ENCODE measurements at regions not wholly inside any gene's neighbourhood (a gene's known extent, or its start where the extent isn't known, plus 50 kb on each side); places are given as distances from the start of the nearest gene placed in this dataset.
A peak's percentile ranks its signal among the peaks of the same experiment; 100 is the strongest.

GRCh38 chr11:119896387-119897045 is 167.5 kb upstream of the NECTIN1 start:
- H3K27ac ChIP-seq, result no peak overlapping the region
- H3K27me3 ChIP-seq, result no peaks in the 10 kb centered on the region
- no peak for TF ChIP-seq POLR2A (IDR thresholded peaks at IDR 0.05)
- TF ChIP-seq, protein P1, sequence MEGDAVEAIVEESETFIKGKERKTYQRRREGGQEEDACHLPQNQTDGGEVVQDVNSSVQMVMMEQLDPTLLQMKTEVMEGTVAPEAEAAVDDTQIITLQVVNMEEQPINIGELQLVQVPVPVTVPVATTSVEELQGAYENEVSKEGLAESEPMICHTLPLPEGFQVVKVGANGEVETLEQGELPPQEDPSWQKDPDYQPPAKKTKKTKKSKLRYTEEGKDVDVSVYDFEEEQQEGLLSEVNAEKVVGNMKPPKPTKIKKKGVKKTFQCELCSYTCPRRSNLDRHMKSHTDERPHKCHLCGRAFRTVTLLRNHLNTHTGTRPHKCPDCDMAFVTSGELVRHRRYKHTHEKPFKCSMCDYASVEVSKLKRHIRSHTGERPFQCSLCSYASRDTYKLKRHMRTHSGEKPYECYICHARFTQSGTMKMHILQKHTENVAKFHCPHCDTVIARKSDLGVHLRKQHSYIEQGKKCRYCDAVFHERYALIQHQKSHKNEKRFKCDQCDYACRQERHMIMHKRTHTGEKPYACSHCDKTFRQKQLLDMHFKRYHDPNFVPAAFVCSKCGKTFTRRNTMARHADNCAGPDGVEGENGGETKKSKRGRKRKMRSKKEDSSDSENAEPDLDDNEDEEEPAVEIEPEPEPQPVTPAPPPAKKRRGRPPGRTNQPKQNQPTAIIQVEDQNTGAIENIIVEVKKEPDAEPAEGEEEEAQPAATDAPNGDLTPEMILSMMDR (IDR thresholded peaks at IDR 0.05), result no peak
- no peak overlapping the region for H3K4me3 ChIP-seq
- H3K4me1 ChIP-seq, result peaks cover 0 to 8% (median 0%) of the 10 kb centered on the region in 4 donors
- DNase-seq, result peak in 1 of 3 donors; percentile 5
- no peaks in the 10 kb centered on the region for H3K36me3 ChIP-seq
- no peaks in the 10 kb centered on the region for H3K9me3 ChIP-seq

GRCh38 chr11:119895981-119896380 is 167.0 kb upstream of the NECTIN1 start:
- no peak for TF ChIP-seq POLR2A (IDR thresholded peaks at IDR 0.05)
- TF ChIP-seq, protein P1 (IDR thresholded peaks at IDR 0.05), result no peak
- Histone ChIP-seq H3K27ac (no peak overlapping the region), H3K9me3 (no peaks in the 10 kb centered on the region), H3K27me3 (no peaks in the 10 kb centered on the region), H3K4me1 (peaks cover 0 to 8% (median 0%) of the 10 kb centered on the region in 4 donors), H3K36me3 (no peaks in the 10 kb centered on the region), H3K4me3 (no peak overlapping the region)
- DNase-seq, result no peak

DNA sequence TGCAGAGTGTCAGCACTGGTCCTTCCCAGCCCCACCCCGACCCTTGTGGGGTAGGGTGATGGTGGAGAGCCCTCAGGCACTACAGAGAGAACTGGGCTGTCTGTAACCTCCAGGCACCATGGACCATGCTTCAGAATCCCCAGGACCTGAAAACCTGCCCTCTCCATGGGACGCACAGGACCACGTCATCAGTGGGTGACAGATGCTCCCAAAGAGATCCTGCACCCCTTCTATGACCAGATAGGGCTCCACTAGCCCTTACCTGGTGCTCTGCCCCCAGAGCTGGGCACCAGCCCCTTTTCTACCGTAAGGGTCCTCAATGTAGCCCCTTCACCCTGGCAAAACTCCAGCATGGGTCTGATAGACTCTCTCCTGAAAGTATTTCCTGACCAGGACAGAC is 165.9 kb upstream of the NECTIN1 start:
- H3K9me3 ChIP-seq, result no peaks in the 10 kb centered on the region
- no peak overlapping the region for H3K4me3 ChIP-seq
- peaks cover 0 to 8% (median 0%) of the 10 kb centered on the region in 4 donors for H3K4me1 ChIP-seq
- H3K27ac ChIP-seq, result no peak overlapping the region
- no peaks in the 10 kb centered on the region for H3K27me3 ChIP-seq
- TF ChIP-seq, protein P1 (IDR thresholded peaks at IDR 0.05), result no peak
- TF ChIP-seq POLR2A (IDR thresholded peaks at IDR 0.05), result no peak
- no peaks in the 10 kb centered on the region for H3K36me3 ChIP-seq
- no peak for DNase-seq

DNA sequence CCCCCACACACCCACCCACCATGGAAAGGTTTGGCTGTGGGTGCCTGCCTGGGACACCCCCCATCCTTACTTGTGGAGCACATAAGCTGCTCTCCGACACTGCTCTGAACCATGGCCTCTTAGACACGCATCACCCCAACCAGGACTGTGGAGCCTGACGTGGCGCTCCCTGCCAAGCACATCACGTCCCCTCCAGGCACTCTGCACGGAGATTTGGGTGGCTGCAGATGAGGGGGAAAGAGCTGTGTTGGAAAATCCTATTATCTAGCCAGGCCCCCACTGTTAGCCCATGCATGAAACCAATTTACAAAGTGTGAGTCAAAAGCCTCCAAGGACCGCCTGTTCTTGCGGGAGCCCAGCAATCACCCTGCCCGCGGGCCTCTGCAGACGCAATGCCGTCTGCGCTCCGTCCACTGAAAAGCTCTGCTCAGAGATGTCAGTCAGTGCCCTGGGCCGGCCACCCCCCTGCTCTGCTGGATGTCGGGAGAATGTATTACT is 163.4 kb upstream of the NECTIN1 start:
- Histone ChIP-seq H3K36me3 (no peaks in the 10 kb centered on the region), H3K4me1 (no peaks in the 10 kb centered on the region), H3K27ac (no peak overlapping the region), H3K4me3 (no peak overlapping the region), H3K9me3 (no peaks in the 10 kb centered on the region), H3K27me3 (no peaks in the 10 kb centered on the region)
- no peak for TF ChIP-seq POLR2A (IDR thresholded peaks at IDR 0.05)
- TF ChIP-seq, protein P1 (IDR thresholded peaks at IDR 0.05), result no peak
- DNase-seq, result peak in 1 of 3 donors; percentile 30

- Histone ChIP-seq H3K4me3 (no peak overlapping the region), H3K36me3 (no peaks in the 10 kb centered on the region), H3K27ac (no peak overlapping the region), H3K9me3 (no peaks in the 10 kb centered on the region), H3K4me1 (no peaks in the 10 kb centered on the region), H3K27me3 (no peaks in the 10 kb centered on the region)
- TF ChIP-seq POLR2A (IDR thresholded peaks at IDR 0.05), result no peak
- TF ChIP-seq, protein P1 (IDR thresholded peaks at IDR 0.05), result no peak
- DNase-seq, result peak in 1 of 3 donors; percentile 20
Measured at GRCh38 chr11:119891055-119891768, 162.2 kb upstream of the NECTIN1 start.

All from Peyer's patch (tissue), 4 donors.